GM10248 (cell line): ENCODE measurements at regions not wholly inside any gene's neighbourhood (a gene's known extent, or its start where the extent isn't known, plus 50 kb on each side); places are given as distances from the start of the nearest gene placed in this dataset.

ENCODE experiments used
- CTCF ChIA-PET: fragments of 300-600 bp; sonication (Branson Sonifier 250); formaldehyde crosslinking; extraction: SDS; loops from one replicate; lab custom pipeline; 2021; ENCODE audit warnings: antibody characterized with exemption; lab: Yijun Ruan, JAX
- POLR2A ChIA-PET: fragments of 350-650 bp; sonication (Branson Sonifier 250); formaldehyde crosslinking; extraction: SDS; loops from one replicate; lab custom pipeline; 2020; ENCODE audit warnings: antibody characterized with exemption; lab: Yijun Ruan, JAX
- DNase-seq: peaks from one replicate; pipeline ENCODE4 v3.0.0; 2012; ENCODE audit errors: extremely low spot score
- TF ChIP-seq, protein P1 (sequence below): IDR thresholded peaks from 2 replicates; pipeline ENCODE4 v1.5.1; 2012; ENCODE audit warnings: mild to moderate bottlenecking, low read depth; ENCODE audit errors: extremely low read depth, missing control alignments, control extremely low read depth

- TF ChIP-seq, protein P1, sequence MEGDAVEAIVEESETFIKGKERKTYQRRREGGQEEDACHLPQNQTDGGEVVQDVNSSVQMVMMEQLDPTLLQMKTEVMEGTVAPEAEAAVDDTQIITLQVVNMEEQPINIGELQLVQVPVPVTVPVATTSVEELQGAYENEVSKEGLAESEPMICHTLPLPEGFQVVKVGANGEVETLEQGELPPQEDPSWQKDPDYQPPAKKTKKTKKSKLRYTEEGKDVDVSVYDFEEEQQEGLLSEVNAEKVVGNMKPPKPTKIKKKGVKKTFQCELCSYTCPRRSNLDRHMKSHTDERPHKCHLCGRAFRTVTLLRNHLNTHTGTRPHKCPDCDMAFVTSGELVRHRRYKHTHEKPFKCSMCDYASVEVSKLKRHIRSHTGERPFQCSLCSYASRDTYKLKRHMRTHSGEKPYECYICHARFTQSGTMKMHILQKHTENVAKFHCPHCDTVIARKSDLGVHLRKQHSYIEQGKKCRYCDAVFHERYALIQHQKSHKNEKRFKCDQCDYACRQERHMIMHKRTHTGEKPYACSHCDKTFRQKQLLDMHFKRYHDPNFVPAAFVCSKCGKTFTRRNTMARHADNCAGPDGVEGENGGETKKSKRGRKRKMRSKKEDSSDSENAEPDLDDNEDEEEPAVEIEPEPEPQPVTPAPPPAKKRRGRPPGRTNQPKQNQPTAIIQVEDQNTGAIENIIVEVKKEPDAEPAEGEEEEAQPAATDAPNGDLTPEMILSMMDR, result no peak
- POLR2A ChIA-PET, result no interaction called here
- no peak for DNase-seq
- CTCF ChIA-PET, result interaction anchor here (1.0 to 1.7 kb wide), 2 partner anchors 8 to 37 kb away, joined by 4 read pairs; no protein-coding TSS in a partner anchor
These were observed 207.4 kb upstream of the CDH13 start for GRCh38 chr16:82419332-82419731.

DNA sequence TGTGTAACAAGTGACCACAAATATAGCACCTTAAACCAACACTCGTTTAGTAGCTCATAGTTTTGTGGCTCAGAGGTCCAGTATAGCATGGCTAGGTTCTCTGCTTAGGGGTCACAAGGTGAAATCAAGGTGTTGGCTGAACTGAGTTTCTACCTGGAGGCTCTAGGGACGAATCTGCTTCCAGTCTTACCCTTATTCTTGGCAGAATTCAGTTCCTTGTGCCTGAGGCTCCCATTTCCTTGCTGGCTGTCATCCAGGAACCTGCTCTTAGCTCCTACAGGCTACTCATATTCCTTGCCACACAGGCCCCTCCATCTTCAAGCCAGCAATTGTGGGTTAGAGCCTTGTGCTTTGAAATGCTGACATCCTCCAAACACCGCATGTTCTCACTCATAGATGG lies 212.3 kb upstream of the CDH13 start:
- ChIA-PET CTCF (no interaction called here), POLR2A (no interaction called here)
- DNase-seq, result no peak

GRCh38 chr16:82412770-82413169 lies 214.0 kb upstream of the CDH13 start:
- TF ChIP-seq, protein P1, result no peak
- ChIA-PET POLR2A (no interaction called here), CTCF (no interaction called here)

More for the DNA sequence above, 212.3 kb upstream of the CDH13 start:
- TF ChIP-seq, protein P1, result no peak

DNA sequence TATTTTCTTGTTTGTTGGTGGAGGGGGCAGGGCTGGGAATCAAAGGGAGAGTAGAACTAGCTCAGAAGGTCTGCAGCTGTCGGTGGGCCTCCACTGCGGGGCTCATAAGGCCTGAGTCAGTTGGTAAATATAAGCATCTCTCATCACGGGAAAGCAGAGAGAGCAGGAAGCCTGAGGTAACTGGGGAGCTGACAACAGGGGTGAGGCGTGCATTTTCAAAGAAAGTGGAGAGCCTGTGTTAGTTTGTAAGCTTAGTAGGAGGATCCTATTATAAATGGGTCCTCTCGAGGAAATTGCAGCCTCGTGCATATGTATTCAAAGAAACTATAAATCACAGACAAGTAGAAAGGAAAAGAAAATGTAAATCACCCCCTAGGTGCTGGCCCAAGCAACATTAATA lies 221.0 kb upstream of the CDH13 start:
- no peak for DNase-seq

More at GRCh38 chr16:82412770-82413169, 214.0 kb upstream of the CDH13 start:
- DNase-seq, result no peak

DNA sequence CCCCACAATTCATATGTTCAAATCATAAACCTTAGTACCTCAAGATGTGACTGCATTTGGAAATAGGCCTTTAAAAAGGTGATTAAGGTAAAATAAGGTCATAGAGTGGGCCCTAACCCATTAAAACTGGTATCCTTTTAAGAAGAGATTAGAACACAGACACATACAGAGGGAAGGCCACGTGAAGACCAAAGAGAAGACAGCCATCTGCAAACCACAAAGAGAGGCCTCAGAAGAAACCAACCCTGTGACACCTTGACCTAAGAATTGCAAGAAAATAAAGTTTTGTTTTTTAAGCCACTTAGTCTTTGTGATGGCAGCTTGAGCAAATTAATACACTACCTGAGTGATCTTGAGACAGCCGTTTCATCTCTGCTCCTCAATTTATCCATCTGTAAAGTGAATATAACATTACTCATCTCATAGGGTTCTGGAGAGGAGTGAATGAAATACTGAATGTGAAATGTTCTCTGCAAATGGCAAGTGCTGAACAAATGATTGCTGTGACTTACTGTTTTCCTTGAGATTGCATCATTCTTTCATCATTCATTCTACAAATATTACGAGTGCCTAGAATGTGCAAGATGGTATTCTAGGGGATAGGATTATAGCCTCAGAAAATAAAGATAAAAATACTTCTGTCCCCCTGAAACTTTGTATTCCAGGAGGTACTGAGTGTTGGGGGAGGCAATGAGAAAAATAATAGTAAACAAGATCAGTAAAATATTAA lies 222.0 kb upstream of the CDH13 start:
- CTCF ChIA-PET, result interaction anchor here (1.2 kb wide), 1 partner anchor 52 kb away, joined by 4 read pairs; no protein-coding TSS in a partner anchor
- no peak for DNase-seq
- POLR2A ChIA-PET, result no interaction called here
- TF ChIP-seq, protein P1, result no peak

More for the DNA sequence above, 221.0 kb upstream of the CDH13 start:
- CTCF ChIA-PET, result interaction anchor here (1.2 kb wide), 1 partner anchor 51 kb away, joined by 4 read pairs; no protein-coding TSS in a partner anchor
- POLR2A ChIA-PET, result no interaction called here
- TF ChIP-seq, protein P1, result no peak

DNA sequence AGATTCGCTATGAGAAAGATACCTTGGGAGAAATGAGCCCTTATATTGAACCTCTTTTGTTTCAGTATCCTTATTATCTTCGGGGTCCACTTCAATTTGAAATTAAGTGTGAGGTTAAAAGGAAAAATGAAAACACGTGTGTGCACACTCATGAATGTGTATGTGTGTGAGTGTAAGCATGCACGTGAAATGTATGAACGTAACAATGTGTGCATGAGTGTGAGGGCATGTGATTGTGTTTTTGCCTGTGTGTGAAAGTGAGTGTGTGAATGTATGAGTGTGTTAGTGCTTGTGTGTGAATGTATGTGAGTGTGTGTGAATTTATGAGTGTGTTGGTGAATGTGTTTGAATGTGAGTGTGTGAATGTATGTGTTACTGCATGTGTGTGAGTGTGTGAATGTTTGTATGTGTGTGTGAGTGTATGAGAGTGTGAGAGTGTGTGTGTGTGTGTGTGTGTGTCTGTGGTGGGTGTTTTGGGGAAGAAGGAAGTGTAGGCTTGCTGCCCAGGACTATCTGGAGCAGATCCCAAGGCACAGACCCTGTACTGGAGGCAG lies 224.0 kb upstream of the CDH13 start:
- DNase-seq, result no peak
- CTCF ChIA-PET, result no interaction called here
- POLR2A ChIA-PET, result no interaction called here
- TF ChIP-seq, protein P1, result no peak
